Activated CD4-positive, alpha-beta T cell treated with anti-CD3 and anti-CD28 coated beads, Interleukin-2, amount 10 ng/mL, durations not matched to agents 24 days and 14 days (primary cell): ENCODE measurements at regions not wholly inside any gene's neighbourhood (a gene's known extent, or its start where the extent isn't known, plus 50 kb on each side); places are given as distances from the start of the nearest gene placed in this dataset.
A peak's percentile ranks its signal among the peaks of the same experiment; 100 is the strongest.

Experiments
- DNase-seq: peaks from one replicate; pipeline ENCODE4 v3.0.0; 2022
- H3K27ac Mint-ChIP-seq: one replicate; pipeline ENCODE4 v1.8.0; 2022; ENCODE audit warnings: mild to moderate bottlenecking, mixed read lengths
- H3K27me3 Mint-ChIP-seq: one replicate; pipeline ENCODE4 v1.8.0; 2022; ENCODE audit warnings: mixed read lengths
- H3K36me3 Mint-ChIP-seq: one replicate; pipeline ENCODE4 v1.8.0; 2022; ENCODE audit warnings: low read depth, mild to moderate bottlenecking, mixed read lengths
- H3K4me1 Mint-ChIP-seq: one replicate; pipeline ENCODE4 v1.8.0; 2021; ENCODE audit warnings: mixed read lengths
- H3K4me3 Mint-ChIP-seq: one replicate; pipeline ENCODE4 v1.8.0; 2022; ENCODE audit warnings: mild to moderate bottlenecking, moderate library complexity, mixed read lengths
- H3K9me3 Mint-ChIP-seq: one replicate; pipeline ENCODE4 v1.8.0; 2021; ENCODE audit warnings: mixed read lengths
- intact Hi-C: fragments of 100-400 bp; cut with micrococcal nuclease; formaldehyde crosslinking; loops from one replicate; pipeline ENCODE4 v1.15.1; 2023

GRCh38 chr2:8229546-8229986 lies 452.3 kb upstream of the ID2 start:
- intact Hi-C loops, result no loop called here
- Mint-ChIP-seq H3K27me3 (peaks cover 6% of the 10 kb centered on the region), H3K4me3 (peak overlapping the region; percentile 47), H3K4me1 (peaks cover 12% of the 10 kb centered on the region), H3K9me3 (peaks cover 14% of the 10 kb centered on the region), H3K36me3 (peaks cover 2% of the 10 kb centered on the region), H3K27ac (peak overlapping the region; percentile 52)
- peak; percentile 84 for DNase-seq

DNA sequence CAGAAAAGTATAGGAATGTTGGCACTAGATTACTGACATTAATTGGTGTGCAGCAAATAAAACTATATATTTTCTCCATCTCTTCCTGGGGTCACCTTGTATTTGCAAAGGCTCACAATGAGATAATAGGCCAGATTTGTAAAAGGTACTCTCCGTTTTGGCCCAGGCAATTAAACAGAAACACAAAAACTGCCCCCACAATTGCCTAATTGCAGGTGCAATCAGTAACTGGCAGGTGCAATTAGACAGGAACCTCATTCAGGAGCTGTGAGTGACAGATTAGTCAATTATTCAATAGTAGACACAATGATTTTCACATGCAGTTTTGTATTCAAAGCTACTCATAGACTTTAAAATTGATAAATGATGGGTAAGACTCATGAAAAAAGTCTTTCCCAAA lies 451.4 kb upstream of the ID2 start:
- H3K36me3 Mint-ChIP-seq, result peaks cover 2% of the 10 kb centered on the region
- no peak for DNase-seq

DNA sequence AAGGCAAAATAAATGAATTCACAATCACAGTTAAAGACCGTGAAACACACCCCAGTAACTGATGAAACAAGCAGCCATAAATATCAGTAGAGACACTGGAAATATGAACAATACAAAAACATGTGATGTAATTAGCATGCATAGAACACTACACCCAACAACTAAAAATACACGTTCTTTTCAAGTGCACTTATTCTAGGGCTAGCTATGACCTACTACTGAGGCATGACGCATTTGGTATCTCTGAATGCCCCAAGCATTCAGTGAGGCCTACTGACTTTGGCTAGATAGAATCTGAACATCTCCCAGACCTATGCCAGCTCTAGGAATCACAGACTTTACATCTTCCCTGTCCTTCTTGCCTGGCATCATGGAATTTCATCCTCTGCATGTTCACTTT lies 450.0 kb upstream of the ID2 start:
- intact Hi-C loops, result loop anchor here (10.0 kb wide), 1 partner anchor 453 kb away; the partner anchor contains the start of gene ID2
- peaks cover 18% of the 10 kb centered on the region for H3K4me1 Mint-ChIP-seq
- peaks cover 7% of the 10 kb centered on the region for H3K27me3 Mint-ChIP-seq
- peaks cover 14% of the 10 kb centered on the region for H3K9me3 Mint-ChIP-seq
- H3K36me3 Mint-ChIP-seq, result peaks cover 2% of the 10 kb centered on the region
- H3K27ac Mint-ChIP-seq, result no peak overlapping the region
- no peak overlapping the region for H3K4me3 Mint-ChIP-seq
- DNase-seq, result no peak

More for the DNA sequence above, 451.4 kb upstream of the ID2 start:
- intact Hi-C loops, result loop anchor here (10.0 kb wide), 1 partner anchor 454 kb away; the partner anchor contains the start of gene ID2
- Mint-ChIP-seq H3K4me1 (peaks cover 15% of the 10 kb centered on the region), H3K9me3 (peaks cover 14% of the 10 kb centered on the region), H3K27ac (peak overlapping the region; percentile 46), H3K27me3 (peaks cover 6% of the 10 kb centered on the region), H3K4me3 (no peak overlapping the region)

DNA sequence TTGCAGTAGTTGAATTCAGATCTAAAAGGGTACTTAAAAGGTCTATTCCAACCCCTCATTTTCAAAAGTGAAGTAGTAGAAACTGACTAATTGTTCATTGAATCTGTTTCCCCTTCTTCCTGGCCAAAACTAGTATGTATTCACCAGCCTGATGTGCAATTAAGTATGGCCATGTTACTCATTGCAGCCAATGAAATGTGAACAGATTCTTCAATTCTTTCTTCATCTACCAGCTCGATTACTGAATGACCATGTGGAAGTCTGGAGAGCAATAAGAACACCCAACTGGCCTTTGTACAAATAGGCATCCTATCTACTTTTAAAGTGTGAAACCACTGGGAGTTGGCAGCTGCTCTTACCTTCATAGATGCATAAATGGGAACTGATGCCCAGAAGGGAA lies 449.0 kb upstream of the ID2 start:
- H3K4me1 Mint-ChIP-seq, result peaks cover 18% of the 10 kb centered on the region
- no peak overlapping the region for H3K27ac Mint-ChIP-seq
- intact Hi-C loops, result loop anchor here (10.0 kb wide), 1 partner anchor 452 kb away; the partner anchor contains the start of gene ID2
- no peak for DNase-seq
- peaks cover 14% of the 10 kb centered on the region for H3K9me3 Mint-ChIP-seq
- peaks cover 2% of the 10 kb centered on the region for H3K36me3 Mint-ChIP-seq
- H3K27me3 Mint-ChIP-seq, result peaks cover 1% of the 10 kb centered on the region
- no peak overlapping the region for H3K4me3 Mint-ChIP-seq

DNA sequence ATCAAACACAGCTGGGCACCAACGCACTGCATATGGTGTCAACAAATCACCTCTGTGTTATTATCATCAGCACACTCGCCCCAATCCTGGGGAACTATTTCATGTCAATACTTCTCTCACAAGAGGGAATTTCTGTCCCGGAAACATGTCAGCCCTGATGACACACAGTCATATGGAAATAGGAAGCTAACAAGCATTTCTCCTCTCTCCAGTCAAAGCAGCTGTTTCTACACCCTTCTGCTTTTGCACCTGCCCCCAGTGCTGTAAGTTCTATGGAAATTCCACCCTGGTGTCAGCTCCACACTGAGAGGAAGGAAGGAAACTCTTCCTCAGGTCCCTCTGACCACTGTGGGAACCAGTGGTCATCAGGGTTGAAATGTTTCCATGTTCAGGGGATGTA lies 447.6 kb upstream of the ID2 start:
- Mint-ChIP-seq H3K27ac (no peak overlapping the region), H3K4me1 (peaks cover 23% of the 10 kb centered on the region)
- intact Hi-C loops, result loop anchor here (10.0 kb wide), 1 partner anchor 451 kb away; the partner anchor contains the start of gene ID2

GRCh38 chr2:8234757-8235374 lies 447.0 kb upstream of the ID2 start:
- peaks cover 22% of the 10 kb centered on the region for H3K4me1 Mint-ChIP-seq
- H3K36me3 Mint-ChIP-seq, result peaks cover 2% of the 10 kb centered on the region
- no peak overlapping the region for H3K4me3 Mint-ChIP-seq
- no peak for DNase-seq
- H3K9me3 Mint-ChIP-seq, result peaks cover 14% of the 10 kb centered on the region
- intact Hi-C loops, result loop anchor here (5.0 to 10.0 kb wide), 2 partner anchors 68 to 450 kb away; partner anchors contain the start of gene ID2
- H3K27me3 Mint-ChIP-seq, result peaks cover 1% of the 10 kb centered on the region
- no peak overlapping the region for H3K27ac Mint-ChIP-seq

More for the DNA sequence above, 447.6 kb upstream of the ID2 start:
- no peak for DNase-seq
- H3K9me3 Mint-ChIP-seq, result peaks cover 14% of the 10 kb centered on the region
- H3K4me3 Mint-ChIP-seq, result no peak overlapping the region
- peaks cover 2% of the 10 kb centered on the region for H3K36me3 Mint-ChIP-seq
- H3K27me3 Mint-ChIP-seq, result peaks cover 1% of the 10 kb centered on the region

DNA sequence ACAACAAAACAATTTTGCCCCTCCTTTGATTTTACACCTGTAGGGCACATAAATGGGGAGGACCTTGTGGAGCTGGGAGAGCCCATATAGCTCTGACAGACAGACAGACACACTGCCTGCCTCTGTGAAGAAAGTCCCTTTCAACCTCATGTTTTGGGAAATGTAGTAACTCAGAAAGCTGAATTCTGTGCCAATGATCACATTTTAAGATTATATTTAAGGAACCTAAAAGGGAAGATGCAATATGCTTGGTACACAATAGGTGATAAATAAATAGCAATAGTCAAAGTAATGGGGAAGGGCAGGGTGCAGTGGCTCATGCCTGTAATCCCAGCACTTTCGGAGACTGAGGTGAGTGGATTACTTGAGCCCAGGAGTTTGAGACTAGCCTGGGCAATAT lies 446.4 kb upstream of the ID2 start:
- peaks cover 2% of the 10 kb centered on the region for H3K36me3 Mint-ChIP-seq
- H3K9me3 Mint-ChIP-seq, result peaks cover 14% of the 10 kb centered on the region
- H3K4me1 Mint-ChIP-seq, result peaks cover 24% of the 10 kb centered on the region
- no peak overlapping the region for H3K4me3 Mint-ChIP-seq
- peaks cover 1% of the 10 kb centered on the region for H3K27me3 Mint-ChIP-seq
- DNase-seq, result no peak
- intact Hi-C loops, result loop anchor here (5.0 to 10.0 kb wide), 2 partner anchors 68 to 449 kb away; partner anchors contain the start of gene ID2
- no peak overlapping the region for H3K27ac Mint-ChIP-seq

DNA sequence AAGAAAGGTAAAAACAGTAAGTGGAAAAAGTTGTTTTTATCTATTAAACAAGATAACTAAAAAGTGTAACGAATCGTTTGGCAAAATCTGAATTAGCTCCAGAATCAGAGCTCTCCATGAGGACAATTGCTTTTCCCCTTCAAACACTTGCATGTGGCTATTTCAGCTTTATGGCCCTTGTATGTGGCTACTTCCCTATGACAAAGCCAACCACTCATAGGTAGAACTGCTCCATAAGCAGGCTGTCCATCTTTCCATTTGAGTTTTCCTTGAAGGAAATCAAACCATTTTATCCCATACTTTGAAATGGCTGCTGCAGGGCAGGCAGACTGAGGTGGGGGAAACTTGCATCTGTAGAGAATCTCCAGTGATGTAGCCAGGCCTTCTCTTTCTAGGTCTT lies 445.5 kb upstream of the ID2 start:
- Mint-ChIP-seq H3K27ac (no peak overlapping the region), H3K36me3 (peaks cover 2% of the 10 kb centered on the region), H3K4me3 (no peak overlapping the region), H3K4me1 (peaks cover 26% of the 10 kb centered on the region), H3K9me3 (peaks cover 10% of the 10 kb centered on the region), H3K27me3 (peaks cover 1% of the 10 kb centered on the region)
- intact Hi-C loops, result loop anchor here (5.0 to 10.0 kb wide), 2 partner anchors 69 to 448 kb away; partner anchors contain the start of gene ID2
- DNase-seq, result no peak

DNA sequence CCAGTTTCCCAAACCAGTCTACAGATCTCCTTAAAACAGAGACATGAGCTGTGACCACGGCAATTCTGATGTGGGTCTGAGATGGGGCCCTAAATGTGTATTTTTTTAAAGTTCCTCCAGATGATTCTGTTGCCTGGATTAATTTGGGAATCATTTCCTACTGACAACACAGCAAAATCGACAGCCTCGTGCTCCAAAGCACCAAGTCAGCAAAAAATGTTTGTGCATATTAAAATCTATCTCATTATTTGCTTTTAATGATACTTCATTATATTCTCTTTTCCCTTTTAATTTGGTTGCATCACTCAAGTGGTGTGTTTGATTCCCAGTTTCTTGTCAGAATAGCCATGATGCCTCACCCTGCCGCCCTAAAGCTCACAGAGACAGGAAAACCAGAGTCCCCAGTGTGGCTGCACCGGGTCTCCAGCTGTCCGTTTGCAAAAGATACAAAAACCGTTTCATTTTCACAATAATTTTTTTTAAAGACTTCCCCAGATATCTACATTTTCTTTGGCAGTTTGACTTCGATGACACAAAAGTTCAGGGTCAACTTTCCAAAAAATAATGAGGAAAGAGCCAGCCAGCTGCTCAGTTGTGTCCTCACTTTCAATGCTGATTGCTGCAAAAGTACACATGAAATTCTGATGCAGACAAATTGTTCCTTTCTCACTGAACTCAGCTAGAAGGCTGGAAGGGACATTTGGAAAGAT lies 443.2 kb upstream of the ID2 start:
- intact Hi-C loops, result loop anchor here (1.0 to 10.0 kb wide), 6 partner anchors 64 to 446 kb away; partner anchors contain the start of gene ID2
- Mint-ChIP-seq H3K36me3 (peaks cover 2% of the 10 kb centered on the region), H3K27ac (peak overlapping the region; percentile 74), H3K4me1 (peaks cover 27% of the 10 kb centered on the region), H3K9me3 (no peaks in the 10 kb centered on the region), H3K27me3 (peaks cover 1% of the 10 kb centered on the region), H3K4me3 (peak overlapping the region; percentile 16)
- no peak for DNase-seq

- Mint-ChIP-seq H3K27ac (peak overlapping the region; percentile 79), H3K4me1 (peaks cover 26% of the 10 kb centered on the region), H3K9me3 (peaks cover 3% of the 10 kb centered on the region), H3K36me3 (peaks cover 5% of the 10 kb centered on the region), H3K4me3 (peak overlapping the region; percentile 26), H3K27me3 (peaks cover 1% of the 10 kb centered on the region)
- intact Hi-C loops, result loop anchor here (1.0 to 10.0 kb wide), 6 partner anchors 63 to 445 kb away; partner anchors contain the start of gene ID2
- peak; percentile 85 for DNase-seq
These were observed 442.2 kb upstream of the ID2 start for GRCh38 chr2:8239531-8240088.

GRCh38 chr2:8241317-8241716 lies 440.5 kb upstream of the ID2 start:
- intact Hi-C loops, result no loop called here
- H3K9me3 Mint-ChIP-seq, result peaks cover 16% of the 10 kb centered on the region
- no peak overlapping the region for H3K27ac Mint-ChIP-seq
- H3K4me1 Mint-ChIP-seq, result peaks cover 21% of the 10 kb centered on the region
- H3K36me3 Mint-ChIP-seq, result peaks cover 11% of the 10 kb centered on the region
- peaks cover 1% of the 10 kb centered on the region for H3K27me3 Mint-ChIP-seq
- H3K4me3 Mint-ChIP-seq, result no peak overlapping the region
- DNase-seq, result no peak

DNA sequence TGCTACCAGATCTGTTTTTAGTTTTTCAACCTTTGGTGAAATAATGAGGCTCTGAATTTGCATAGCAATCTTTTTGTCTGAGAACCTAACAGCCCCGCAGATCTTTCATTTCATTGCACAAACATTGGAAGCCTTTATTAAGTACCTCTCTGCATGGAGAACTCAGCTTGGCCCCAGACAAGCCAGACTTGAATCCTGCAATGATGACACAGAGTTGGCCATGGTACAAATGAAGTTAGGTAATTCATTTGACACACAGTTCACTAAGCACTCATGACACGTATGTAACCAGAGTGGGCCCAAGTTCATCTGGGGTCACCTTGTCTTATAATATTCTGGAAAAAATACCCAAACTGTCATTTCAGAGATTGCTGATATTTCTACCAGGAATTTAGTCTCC lies 439.1 kb upstream of the ID2 start:
- peaks cover 29% of the 10 kb centered on the region for H3K9me3 Mint-ChIP-seq
- intact Hi-C loops, result no loop called here
- DNase-seq, result no peak
- H3K27me3 Mint-ChIP-seq, result no peaks in the 10 kb centered on the region
- H3K27ac Mint-ChIP-seq, result no peak overlapping the region
- H3K36me3 Mint-ChIP-seq, result peaks cover 15% of the 10 kb centered on the region
- no peak overlapping the region for H3K4me3 Mint-ChIP-seq
- H3K4me1 Mint-ChIP-seq, result peaks cover 21% of the 10 kb centered on the region

DNA sequence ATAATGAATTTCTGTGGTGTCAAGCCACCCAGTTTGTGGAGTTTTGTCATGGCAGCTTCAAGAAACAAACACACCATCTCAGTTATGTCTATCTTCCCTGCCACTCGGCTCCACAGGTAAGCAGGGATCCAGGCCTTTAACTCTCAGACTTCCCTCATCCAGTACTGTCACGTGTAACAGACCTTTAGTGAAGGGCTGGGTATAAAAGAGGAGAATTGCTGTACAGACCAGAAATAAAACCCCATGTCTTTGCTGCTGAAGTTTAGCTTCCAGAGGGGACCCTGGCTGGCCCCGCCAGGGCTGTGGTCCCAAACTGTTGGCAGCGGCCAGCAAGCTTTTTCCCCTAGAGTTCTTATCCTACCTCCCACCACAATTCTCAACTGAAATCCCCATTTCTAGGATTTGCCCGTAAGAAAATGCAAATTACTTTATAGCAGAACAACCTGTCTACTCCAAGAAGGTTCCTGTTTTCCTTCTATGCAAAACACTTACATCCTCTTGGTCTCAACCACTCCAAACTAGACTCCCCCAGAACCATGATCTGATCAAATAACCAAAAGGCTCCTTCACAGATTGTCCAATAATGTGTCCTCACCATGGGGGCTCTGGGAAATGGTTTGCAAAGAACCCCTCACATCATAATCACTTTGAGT lies 438.0 kb upstream of the ID2 start:
- peaks cover 29% of the 10 kb centered on the region for H3K9me3 Mint-ChIP-seq
- no peak overlapping the region for H3K4me3 Mint-ChIP-seq
- peaks cover 15% of the 10 kb centered on the region for H3K36me3 Mint-ChIP-seq
- intact Hi-C loops, result no loop called here
- H3K27ac Mint-ChIP-seq, result no peak overlapping the region
- H3K27me3 Mint-ChIP-seq, result no peaks in the 10 kb centered on the region
- no peak for DNase-seq
- H3K4me1 Mint-ChIP-seq, result peaks cover 21% of the 10 kb centered on the region
